ENCODE measurements at regions not wholly inside any gene's neighbourhood (a gene's known extent, or its start where the extent isn't known, plus 50 kb on each side); places are given as distances from the start of the nearest gene placed in this dataset.

- H3K4me1 Mint-ChIP-seq (ENCODE audit: low read depth) = no peaks in the 10 kb centered on the region
- peak; percentile 59 for DNase-seq (ENCODE audit: low spot score)
These were observed 322.7 kb upstream of the PITX2 start for GRCh38 chr4:110945600-110945999.

GRCh38 chr4:110949542-110949941 lies 326.7 kb upstream of the PITX2 start:
- Mint-ChIP-seq H3K4me1 (ENCODE audit: low read depth) (no peaks in the 10 kb centered on the region), H3K36me3 (ENCODE audit: low read depth) (no peaks in the 10 kb centered on the region), H3K27me3 (ENCODE audit: low read depth) (peaks cover 17% of the 10 kb centered on the region), H3K9me3 (ENCODE audit: low read depth) (no peaks in the 10 kb centered on the region), H3K27ac (ENCODE audit: unreplicated experiment) (no peak overlapping the region), H3K4me3 (ENCODE audit: unreplicated experiment) (no peak overlapping the region)
- TF ChIP-seq CTCF (IDR thresholded peaks at IDR 0.05) = no peak
- no peak for DNase-seq (ENCODE audit: low spot score)

More at GRCh38 chr4:110945600-110945999, 322.7 kb upstream of the PITX2 start:
- Mint-ChIP-seq H3K27ac (ENCODE audit: unreplicated experiment) (no peak overlapping the region), H3K4me3 (ENCODE audit: unreplicated experiment) (no peak overlapping the region), H3K36me3 (ENCODE audit: low read depth) (no peaks in the 10 kb centered on the region), H3K9me3 (ENCODE audit: low read depth) (no peaks in the 10 kb centered on the region), H3K27me3 (ENCODE audit: low read depth) (peaks cover 8% of the 10 kb centered on the region)
- TF ChIP-seq CTCF (IDR thresholded peaks at IDR 0.05) = no peak

GRCh38 chr4:110950731-110951130 lies 327.9 kb upstream of the PITX2 start:
- no peak for DNase-seq (ENCODE audit: low spot score)
- Mint-ChIP-seq H3K27ac (ENCODE audit: unreplicated experiment) (no peak overlapping the region), H3K4me3 (ENCODE audit: unreplicated experiment) (no peak overlapping the region)

GRCh38 chr4:110953191-110953590 lies 330.3 kb upstream of the PITX2 start:
- Mint-ChIP-seq H3K4me3 (ENCODE audit: unreplicated experiment) (no peak overlapping the region), H3K27me3 (ENCODE audit: low read depth) (peaks cover 25% of the 10 kb centered on the region), H3K36me3 (ENCODE audit: low read depth) (no peaks in the 10 kb centered on the region), H3K9me3 (ENCODE audit: low read depth) (no peaks in the 10 kb centered on the region), H3K27ac (ENCODE audit: unreplicated experiment) (no peak overlapping the region), H3K4me1 (ENCODE audit: low read depth) (no peaks in the 10 kb centered on the region)
- TF ChIP-seq CTCF (IDR thresholded peaks at IDR 0.05) = no peak
- DNase-seq (ENCODE audit: low spot score) = no peak

More at GRCh38 chr4:110950731-110951130, 327.9 kb upstream of the PITX2 start:
- no peaks in the 10 kb centered on the region for H3K4me1 Mint-ChIP-seq (ENCODE audit: low read depth)
- H3K9me3 Mint-ChIP-seq (ENCODE audit: low read depth) = no peaks in the 10 kb centered on the region
- TF ChIP-seq CTCF (IDR thresholded peaks at IDR 0.05) = no peak
- H3K36me3 Mint-ChIP-seq (ENCODE audit: low read depth) = no peaks in the 10 kb centered on the region
- peaks cover 20% of the 10 kb centered on the region for H3K27me3 Mint-ChIP-seq (ENCODE audit: low read depth)

- Mint-ChIP-seq H3K4me3 (ENCODE audit: unreplicated experiment) (no peak overlapping the region), H3K4me1 (ENCODE audit: low read depth) (no peaks in the 10 kb centered on the region), H3K27me3 (ENCODE audit: low read depth) (peaks cover 25% of the 10 kb centered on the region), H3K9me3 (ENCODE audit: low read depth) (no peaks in the 10 kb centered on the region), H3K36me3 (ENCODE audit: low read depth) (no peaks in the 10 kb centered on the region), H3K27ac (ENCODE audit: unreplicated experiment) (no peak overlapping the region)
- no peak for DNase-seq (ENCODE audit: low spot score)
- TF ChIP-seq CTCF (IDR thresholded peaks at IDR 0.05) = no peak
These were observed 331.0 kb upstream of the PITX2 start for GRCh38 chr4:110953898-110954297.
